Keratinocyte (primary cell): ENCODE measurements at regions not wholly inside any gene's neighbourhood (a gene's known extent, or its start where the extent isn't known, plus 50 kb on each side); places are given as distances from the start of the nearest gene placed in this dataset.

Source experiments
- CTCF ChIP-seq, 3 experiments: IDR thresholded peaks in 1 of 3; conservative IDR thresholded peaks in 1 of 3; optimal IDR thresholded peaks in 1 of 3; 2 replicates in 2 of 3; 3 replicates in 1 of 3; pipeline versions ENCODE3 to v1.5.1; 2011; ENCODE audit warnings: low read length in 3 of 3, mild to moderate bottlenecking in 3 of 3, moderate library complexity in 2 of 3, control low read depth in 1 of 3, inconsistent platforms in 1 of 3; ENCODE audit not compliant: insufficient read depth in 2 of 3; ENCODE audit errors: extremely low read depth in 1 of 3
- EZH2 ChIP-seq: IDR thresholded peaks from one replicate; pipeline ENCODE4 v1.6.1; 2012; ENCODE audit warnings: inconsistent platforms, mild to moderate bottlenecking, low read length, moderate library complexity

DNA sequence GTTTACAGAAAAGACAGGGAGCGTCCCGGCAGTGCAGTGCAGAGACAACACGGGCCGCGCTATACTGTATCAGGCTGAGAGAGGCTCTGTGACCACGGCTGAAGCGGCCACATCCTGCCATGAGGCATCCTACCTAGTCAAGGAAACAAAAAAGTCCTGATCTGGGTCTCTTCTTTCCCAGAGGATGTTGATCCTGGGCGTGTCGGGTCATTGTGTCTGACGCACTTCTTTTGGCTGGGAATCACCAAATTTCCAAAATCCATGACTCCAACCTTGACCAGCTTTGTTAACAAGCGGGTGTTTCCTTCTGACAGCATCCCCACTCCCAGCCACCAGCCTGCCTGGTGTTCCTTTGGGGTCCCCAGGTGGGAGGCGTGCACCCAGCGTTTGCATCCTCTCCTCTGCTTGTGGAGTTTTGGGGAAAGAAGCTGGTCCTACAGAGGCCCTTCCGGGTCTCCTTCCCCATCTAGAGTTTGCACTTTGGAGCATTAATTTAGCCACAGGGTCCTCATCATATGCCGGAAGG is 91.4 kb upstream of the RAI14 start:
- no peak for TF ChIP-seq CTCF (optimal IDR thresholded peaks at IDR 0.05 in 1 of 3, IDR thresholded peaks at IDR 0.05 in 1 of 3, conservative IDR thresholded peaks at IDR 0.05 in 1 of 3; ENCODE audit: extremely low read depth in 1 of 3, insufficient read depth in 2 of 3, low read length in 3 of 3)
- no peak for TF ChIP-seq EZH2
